Neural progenitor cell (in vitro differentiated cells): ENCODE measurements at regions not wholly inside any gene's neighbourhood (a gene's known extent, or its start where the extent isn't known, plus 50 kb on each side); places are given as distances from the start of the nearest gene placed in this dataset.

Experiments used
- CTCF ChIP-seq: fragments of 200-600 bp; sonication (generic); IDR thresholded peaks from 2 replicates; pipeline ENCODE4 v1.5.1; 2017; ENCODE audit warnings: antibody characterized with exemption, mild to moderate bottlenecking
- EZH2 ChIP-seq: fragments of 200-600 bp; sonication (generic); IDR thresholded peaks from 2 replicates; pipeline ENCODE4 v1.6.1; 2017; ENCODE audit warnings: antibody characterized with exemption, mild to moderate bottlenecking, moderate library complexity
- EZH2phosphoT487 ChIP-seq: fragments of 200-600 bp; sonication (generic); IDR thresholded peaks from 2 replicates; pipeline ENCODE4 v1.6.1; 2017; ENCODE audit warnings: antibody characterized with exemption

- no peak for TF ChIP-seq CTCF
- no peak for TF ChIP-seq EZH2
- TF ChIP-seq EZH2phosphoT487, result no peak
Measured at GRCh38 chr1:34670982-34671381, 83.9 kb upstream of the GJB5 start.
